ENCODE measurements at regions not wholly inside any gene's neighbourhood (a gene's known extent, or its start where the extent isn't known, plus 50 kb on each side); places are given as distances from the start of the nearest gene placed in this dataset.
A peak's percentile ranks its signal among the peaks of the same experiment; 100 is the strongest.

DNA sequence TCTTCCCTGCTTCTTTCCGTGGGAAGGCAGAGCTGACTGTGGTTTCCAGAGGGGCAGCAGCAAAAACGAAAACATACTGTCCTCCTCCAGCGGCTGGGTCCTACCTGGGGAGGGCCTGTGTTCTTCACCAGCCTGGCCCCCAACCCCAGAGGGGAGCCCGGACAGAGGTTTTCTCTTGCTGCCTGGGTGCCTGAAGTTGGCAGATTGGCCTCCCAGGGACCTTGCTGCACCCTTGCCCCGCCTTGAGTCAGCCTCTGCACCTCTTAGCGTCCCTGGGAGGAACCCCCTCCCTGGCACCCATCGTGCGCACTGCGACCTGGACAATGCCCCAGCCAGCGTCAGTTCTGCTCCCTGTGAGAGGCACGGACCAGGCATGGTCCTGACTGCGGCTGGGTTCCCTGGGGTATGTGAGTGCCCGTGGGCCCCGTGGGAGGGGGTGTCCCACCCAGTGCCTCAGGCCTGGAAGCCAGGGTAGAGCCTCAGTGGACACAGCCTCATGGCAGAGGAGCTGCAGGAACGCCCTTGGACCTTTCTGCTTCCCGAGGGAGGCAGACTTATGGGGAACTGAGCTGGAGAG lies 56.8 kb upstream of the PRR23E start:
- H3K9me3 ChIP-seq (ENCODE audit: control insufficient read depth, insufficient read depth, low read depth, low read length) = no peaks in the 10 kb centered on the region
- no peaks in the 10 kb centered on the region for H3K79me2 ChIP-seq (ENCODE audit: control insufficient read depth, insufficient read depth, low read length)
- TF ChIP-seq EZH2 (IDR thresholded peaks at IDR 0.05; ENCODE audit: low read length, missing control alignments) = peak; percentile 12
- TF ChIP-seq, protein P1, sequence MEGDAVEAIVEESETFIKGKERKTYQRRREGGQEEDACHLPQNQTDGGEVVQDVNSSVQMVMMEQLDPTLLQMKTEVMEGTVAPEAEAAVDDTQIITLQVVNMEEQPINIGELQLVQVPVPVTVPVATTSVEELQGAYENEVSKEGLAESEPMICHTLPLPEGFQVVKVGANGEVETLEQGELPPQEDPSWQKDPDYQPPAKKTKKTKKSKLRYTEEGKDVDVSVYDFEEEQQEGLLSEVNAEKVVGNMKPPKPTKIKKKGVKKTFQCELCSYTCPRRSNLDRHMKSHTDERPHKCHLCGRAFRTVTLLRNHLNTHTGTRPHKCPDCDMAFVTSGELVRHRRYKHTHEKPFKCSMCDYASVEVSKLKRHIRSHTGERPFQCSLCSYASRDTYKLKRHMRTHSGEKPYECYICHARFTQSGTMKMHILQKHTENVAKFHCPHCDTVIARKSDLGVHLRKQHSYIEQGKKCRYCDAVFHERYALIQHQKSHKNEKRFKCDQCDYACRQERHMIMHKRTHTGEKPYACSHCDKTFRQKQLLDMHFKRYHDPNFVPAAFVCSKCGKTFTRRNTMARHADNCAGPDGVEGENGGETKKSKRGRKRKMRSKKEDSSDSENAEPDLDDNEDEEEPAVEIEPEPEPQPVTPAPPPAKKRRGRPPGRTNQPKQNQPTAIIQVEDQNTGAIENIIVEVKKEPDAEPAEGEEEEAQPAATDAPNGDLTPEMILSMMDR (conservative IDR thresholded peaks at IDR 0.05 in 1 of 2, IDR thresholded peaks at IDR 0.05 in 1 of 2; ENCODE audit: low read depth in 1 of 2, low read length in 2 of 2) = no peak
- H3K27ac ChIP-seq (ENCODE audit: insufficient read depth, low read length) = no peak overlapping the region
- H3K4me3 ChIP-seq (replicated peaks in 1 of 4; ENCODE audit: control extremely low read depth in 1 of 4, insufficient read depth in 1 of 4, low read depth in 3 of 4, low read length in 4 of 4) = no peak overlapping the region
- H3K27me3 ChIP-seq (ENCODE audit: control insufficient read depth, insufficient read depth, low read length) = peaks cover 21% of the 10 kb centered on the region
- H3K9ac ChIP-seq (ENCODE audit: insufficient read depth, low read length) = no peak overlapping the region
- no peak overlapping the region for H2AFZ ChIP-seq (ENCODE audit: low read length)
- no peak for DNase-seq (ENCODE audit: low read depth in 2 of 2)
- no peak overlapping the region for H3K4me2 ChIP-seq (ENCODE audit: extremely low read depth, insufficient read depth, low read length)
- no peaks in the 10 kb centered on the region for H4K20me1 ChIP-seq (ENCODE audit: control insufficient read depth, extremely low read depth, insufficient read depth, low read length)
- H3K36me3 ChIP-seq (ENCODE audit: control insufficient read depth, insufficient read depth, low read length) = no peaks in the 10 kb centered on the region
- H3K4me1 ChIP-seq (ENCODE audit: control insufficient read depth, extremely low read depth, insufficient read depth, low read length) = no peaks in the 10 kb centered on the region

- no peak overlapping the region for H3K27ac ChIP-seq (ENCODE audit: insufficient read depth, low read length)
- H3K36me3 ChIP-seq (ENCODE audit: control insufficient read depth, insufficient read depth, low read length) = no peaks in the 10 kb centered on the region
- H4K20me1 ChIP-seq (ENCODE audit: control insufficient read depth, extremely low read depth, insufficient read depth, low read length) = no peaks in the 10 kb centered on the region
- peaks cover 21% of the 10 kb centered on the region for H3K27me3 ChIP-seq (ENCODE audit: control insufficient read depth, insufficient read depth, low read length)
- H3K9ac ChIP-seq (ENCODE audit: insufficient read depth, low read length) = no peak overlapping the region
- no peak overlapping the region for H3K4me2 ChIP-seq (ENCODE audit: extremely low read depth, insufficient read depth, low read length)
- H3K79me2 ChIP-seq (ENCODE audit: control insufficient read depth, insufficient read depth, low read length) = no peaks in the 10 kb centered on the region
- H2AFZ ChIP-seq (ENCODE audit: low read length) = no peak overlapping the region
- no peak for TF ChIP-seq EZH2 (IDR thresholded peaks at IDR 0.05; ENCODE audit: low read length, missing control alignments)
- TF ChIP-seq, protein P1 (conservative IDR thresholded peaks at IDR 0.05 in 1 of 2, IDR thresholded peaks at IDR 0.05 in 1 of 2; ENCODE audit: low read depth in 1 of 2, low read length in 2 of 2) = no peak
- no peak for DNase-seq (ENCODE audit: low read depth in 2 of 2)
- no peaks in the 10 kb centered on the region for H3K4me1 ChIP-seq (ENCODE audit: control insufficient read depth, extremely low read depth, insufficient read depth, low read length)
- no peak overlapping the region for H3K4me3 ChIP-seq (replicated peaks in 1 of 4; ENCODE audit: control extremely low read depth in 1 of 4, insufficient read depth in 1 of 4, low read depth in 3 of 4, low read length in 4 of 4)
- H3K9me3 ChIP-seq (ENCODE audit: control insufficient read depth, insufficient read depth, low read depth, low read length) = no peaks in the 10 kb centered on the region
Measured at GRCh38 chr3:127136706-127137105, 56.2 kb upstream of the PRR23E start.

DNA sequence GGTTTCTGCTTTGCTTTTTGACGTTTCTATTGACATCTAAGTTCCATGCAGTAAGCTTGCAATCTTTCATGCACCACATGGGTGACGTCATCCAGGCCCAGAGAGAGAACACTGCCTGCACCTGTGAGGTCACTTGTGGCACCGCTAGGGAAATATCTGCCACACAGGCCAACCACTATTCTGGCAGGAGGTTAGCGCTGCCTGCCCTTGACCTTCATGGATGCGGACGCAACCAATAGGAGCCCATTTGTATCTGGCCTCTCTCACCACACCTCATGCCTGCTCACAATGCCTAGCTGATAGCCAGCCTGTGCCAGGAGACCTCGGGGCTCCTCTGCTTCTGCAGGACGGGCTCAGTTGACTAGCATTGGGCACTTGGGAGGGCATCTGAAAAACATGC lies 55.8 kb upstream of the PRR23E start:
- Histone ChIP-seq H3K4me2 (ENCODE audit: extremely low read depth, insufficient read depth, low read length) (no peak overlapping the region), H3K36me3 (ENCODE audit: control insufficient read depth, insufficient read depth, low read length) (no peaks in the 10 kb centered on the region), H3K79me2 (ENCODE audit: control insufficient read depth, insufficient read depth, low read length) (no peaks in the 10 kb centered on the region), H3K27ac (ENCODE audit: insufficient read depth, low read length) (no peak overlapping the region), H4K20me1 (ENCODE audit: control insufficient read depth, extremely low read depth, insufficient read depth, low read length) (no peaks in the 10 kb centered on the region), H3K27me3 (ENCODE audit: control insufficient read depth, insufficient read depth, low read length) (peaks cover 21% of the 10 kb centered on the region), H3K9me3 (ENCODE audit: control insufficient read depth, insufficient read depth, low read depth, low read length) (no peaks in the 10 kb centered on the region), H3K4me3 (replicated peaks in 1 of 4; ENCODE audit: control extremely low read depth in 1 of 4, insufficient read depth in 1 of 4, low read depth in 3 of 4, low read length in 4 of 4) (no peak overlapping the region), H3K9ac (ENCODE audit: insufficient read depth, low read length) (no peak overlapping the region), H3K4me1 (ENCODE audit: control insufficient read depth, extremely low read depth, insufficient read depth, low read length) (no peaks in the 10 kb centered on the region), H2AFZ (ENCODE audit: low read length) (no peak overlapping the region)
- DNase-seq (ENCODE audit: low read depth in 2 of 2) = no peak
- TF ChIP-seq, protein P1 (conservative IDR thresholded peaks at IDR 0.05 in 1 of 2, IDR thresholded peaks at IDR 0.05 in 1 of 2; ENCODE audit: low read depth in 1 of 2, low read length in 2 of 2) = no peak
- no peak for TF ChIP-seq EZH2 (IDR thresholded peaks at IDR 0.05; ENCODE audit: low read length, missing control alignments)

All from fibroblast of lung (primary cell).